Kidney tubule cell (primary cell): ENCODE measurements at regions not wholly inside any gene's neighbourhood (a gene's known extent, or its start where the extent isn't known, plus 50 kb on each side); places are given as distances from the start of the nearest gene placed in this dataset.
"Not testable (repeated sequence)": the region's sequence is repeated elsewhere in the genome, so short reads cannot be mapped to it uniquely, and the experiment has no call there.

ENCODE experiments used
- DNase-seq: peaks from one replicate; pipeline ENCODE4 v3.0.0-alpha.2; 2018; ENCODE audit warnings: low spot score

DNA sequence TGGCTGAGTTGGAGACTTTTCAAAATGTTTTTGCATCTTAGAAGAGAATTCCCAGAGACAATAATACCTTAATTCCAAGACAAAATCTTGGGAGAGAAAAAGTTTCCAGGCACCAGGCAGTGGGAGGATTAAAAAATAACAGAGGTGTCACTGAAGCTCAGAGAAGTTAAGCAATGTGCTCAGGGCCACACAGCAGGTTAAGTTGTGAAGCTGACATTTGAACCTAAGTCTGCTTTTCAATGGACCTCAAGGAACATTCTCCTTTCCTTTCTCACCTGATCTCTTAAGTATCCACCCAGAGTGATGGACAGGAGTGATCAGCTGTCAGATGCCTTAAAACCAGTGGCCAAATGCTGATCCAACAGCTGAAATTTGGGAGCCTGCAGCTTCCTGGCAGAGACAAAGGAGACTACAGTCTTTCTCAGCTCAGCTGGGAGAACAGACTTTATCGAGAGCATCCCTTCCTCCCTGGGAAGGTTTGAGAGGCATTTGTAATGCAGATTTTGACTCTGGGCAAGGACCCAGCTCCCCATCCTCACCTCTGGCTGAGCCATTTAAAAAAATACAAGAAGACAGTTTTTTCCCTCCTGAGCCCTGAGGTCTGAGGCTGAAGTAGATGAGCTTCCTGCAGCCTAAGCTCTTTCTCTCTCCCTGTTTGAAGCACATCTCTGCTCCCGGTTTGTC, 174.9 kb upstream of the RPH3A start:
- no peak for DNase-seq

DNA sequence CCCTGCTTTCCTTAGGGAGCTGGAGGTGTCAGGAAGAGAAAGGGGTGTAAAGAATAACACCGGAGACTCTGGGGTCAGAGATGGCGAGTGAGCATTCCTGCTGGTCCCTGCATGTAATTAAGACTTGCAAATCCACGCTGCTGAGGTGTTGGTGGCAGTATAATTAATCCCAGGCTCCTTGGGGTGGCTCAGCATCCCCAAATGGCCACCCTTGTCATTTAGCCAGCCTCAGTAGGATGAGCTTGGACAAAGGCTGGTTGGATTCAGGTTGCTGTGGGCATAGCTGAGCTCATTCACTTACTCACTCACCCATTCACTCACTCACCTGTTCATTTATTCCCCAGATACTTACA, 174.4 kb upstream of the RPH3A start:
- DNase-seq, result no peak

DNA sequence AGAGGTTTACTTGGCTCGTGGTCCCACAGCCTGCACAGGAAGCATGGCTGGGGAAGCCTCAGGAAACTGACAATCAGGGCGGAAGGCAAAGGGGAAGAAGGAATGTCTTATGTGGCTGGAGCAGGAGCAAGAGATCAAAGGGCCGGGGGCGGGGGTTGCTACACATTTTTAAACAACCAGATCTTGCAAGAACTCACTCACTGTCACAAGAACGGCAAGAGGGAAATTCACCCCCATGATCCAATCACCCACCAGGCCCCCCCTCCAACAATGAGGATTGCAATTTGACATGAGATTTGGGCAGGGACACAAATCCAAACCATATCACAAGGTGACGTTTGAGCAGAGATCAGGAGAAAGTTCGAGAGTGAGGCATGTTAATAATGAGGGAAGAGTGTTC, 163.7 kb upstream of the RPH3A start:
- DNase-seq, result no peak

DNA sequence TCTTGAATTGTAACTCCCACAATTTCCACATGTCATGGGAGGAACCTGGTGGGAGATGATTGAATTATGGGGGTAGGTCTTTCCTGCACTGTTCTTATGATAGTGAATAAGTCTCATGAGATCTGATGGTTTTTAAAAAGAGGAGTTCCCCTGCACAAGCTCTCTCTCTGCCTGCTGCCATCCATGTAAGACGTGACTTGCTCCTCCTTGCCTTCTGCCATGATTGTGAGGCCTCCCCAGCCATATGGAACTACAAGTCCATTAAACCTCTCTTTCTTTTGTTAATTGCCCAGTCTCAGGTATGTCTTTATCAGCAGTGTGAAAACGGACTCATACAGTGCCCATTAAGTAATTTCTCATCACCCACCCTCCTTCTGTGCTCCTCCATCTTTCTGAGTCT, 159.6 kb upstream of the RPH3A start:
- not testable (repeated sequence) for DNase-seq

DNA sequence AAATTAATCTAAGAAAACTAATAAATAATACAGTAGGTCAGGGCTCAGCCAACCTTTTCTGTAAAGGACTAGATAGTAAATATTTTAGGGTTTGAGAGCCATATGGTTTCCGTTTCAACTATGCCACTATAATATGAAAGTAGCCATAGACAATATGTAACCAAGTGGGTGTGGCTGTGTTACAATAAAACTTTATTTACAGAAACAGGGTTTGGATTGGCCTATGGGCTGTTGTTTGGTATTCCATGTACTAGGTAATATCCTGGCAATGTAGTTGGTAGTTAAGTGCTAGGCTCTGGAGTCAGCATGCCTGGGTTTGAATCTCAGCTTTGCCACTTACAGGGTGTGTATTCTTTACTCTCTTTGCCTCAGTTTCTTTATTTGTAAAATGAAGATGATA, 156.5 kb upstream of the RPH3A start:
- DNase-seq, result no peak

DNA sequence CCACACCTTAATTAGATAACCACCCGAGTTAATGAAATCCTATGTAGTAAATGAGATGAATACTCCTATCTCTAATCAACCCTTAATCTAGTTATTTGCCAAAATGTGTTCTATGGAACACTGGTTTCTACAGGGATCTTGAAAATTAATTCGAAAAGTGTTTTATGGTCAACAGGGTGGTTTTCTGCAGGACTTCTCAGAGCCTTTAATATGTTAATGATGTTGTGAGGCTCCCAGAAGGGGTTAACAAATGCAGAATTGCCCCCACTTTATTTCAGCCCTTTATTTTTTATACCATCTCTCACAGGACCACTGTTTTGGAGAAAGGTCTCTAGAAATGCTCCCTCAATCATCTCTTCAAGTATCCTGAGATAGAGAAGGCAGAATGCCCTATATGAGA, 153.1 kb upstream of the RPH3A start:
- DNase-seq, result no peak

DNA sequence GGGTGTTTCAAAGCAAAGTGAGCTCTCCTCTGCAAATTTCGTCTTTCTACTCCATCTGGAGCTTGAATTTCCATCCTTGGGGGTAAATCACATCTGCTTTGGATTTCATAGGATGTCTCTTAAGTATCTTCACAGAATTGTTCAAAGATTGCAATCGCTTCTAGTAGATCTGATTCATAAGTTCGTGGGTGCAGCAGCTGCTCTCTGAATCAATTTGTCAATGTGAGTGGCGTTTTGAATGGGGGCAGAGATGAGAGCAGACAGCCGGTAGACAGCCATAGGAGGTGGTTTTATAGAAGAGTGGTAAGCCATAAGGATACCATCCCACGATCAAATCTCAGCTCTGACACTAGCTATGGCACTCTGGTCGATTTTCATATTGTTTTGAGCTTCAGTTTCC, 146.0 kb upstream of the RPH3A start:
- no peak for DNase-seq

DNA sequence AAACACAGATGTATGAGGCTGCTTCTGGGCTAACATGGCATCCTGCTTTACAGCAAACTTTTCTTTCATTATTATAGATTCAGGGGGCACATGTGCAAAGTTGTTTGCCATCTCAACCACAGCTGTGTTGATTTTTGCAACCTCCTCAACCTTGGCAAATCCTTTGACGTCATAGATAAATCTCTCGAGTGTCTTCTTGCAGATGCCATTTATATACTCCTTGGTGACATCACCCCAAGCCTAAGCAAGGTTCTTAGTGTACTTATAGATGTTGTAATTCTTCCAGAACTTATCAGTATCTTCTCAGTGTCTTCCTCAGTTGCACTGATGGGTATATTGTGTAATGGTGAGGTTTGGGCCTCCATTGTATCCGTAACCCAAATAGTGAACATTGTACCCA, 135.4 kb upstream of the RPH3A start:
- no peak for DNase-seq

DNA sequence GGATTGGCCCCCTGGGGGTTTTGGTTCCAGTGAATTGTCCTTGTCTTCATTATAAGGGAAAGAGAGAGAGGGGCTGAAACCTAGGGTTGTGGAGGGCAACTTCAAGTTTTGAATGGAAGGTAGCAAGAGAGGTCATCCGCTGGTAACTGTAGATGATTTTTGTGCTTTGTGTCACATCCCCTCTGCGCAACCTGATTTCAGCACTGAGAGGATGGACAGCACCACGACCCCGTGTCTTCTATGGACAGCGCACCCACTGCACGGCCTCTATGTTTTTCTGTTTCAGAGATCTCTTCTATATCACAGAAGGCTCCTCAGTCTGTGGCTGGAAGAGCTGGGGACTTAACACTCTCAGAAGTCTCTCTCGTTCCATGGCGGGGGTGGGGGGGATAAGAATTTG, 127.0 kb upstream of the RPH3A start:
- no peak for DNase-seq

DNA sequence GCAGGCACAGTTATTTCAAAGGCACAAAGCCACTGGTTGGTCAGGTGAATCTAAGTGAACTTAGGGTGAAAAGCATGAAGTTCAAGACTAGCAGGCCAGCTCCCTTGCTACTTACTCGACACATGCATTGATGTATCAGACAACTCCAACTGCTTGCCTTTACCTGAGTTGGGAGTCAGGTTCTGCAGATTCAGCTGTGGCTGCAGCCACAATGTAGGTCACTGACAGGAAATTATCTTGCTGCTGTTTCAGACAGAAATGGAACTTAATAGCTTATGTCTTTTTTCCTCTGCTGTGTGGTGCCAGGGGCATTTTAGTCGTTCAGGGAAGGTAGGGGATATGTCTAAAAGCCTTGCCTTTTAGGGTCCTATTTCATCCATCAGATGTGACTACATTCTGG, 125.6 kb upstream of the RPH3A start:
- DNase-seq, result no peak

DNA sequence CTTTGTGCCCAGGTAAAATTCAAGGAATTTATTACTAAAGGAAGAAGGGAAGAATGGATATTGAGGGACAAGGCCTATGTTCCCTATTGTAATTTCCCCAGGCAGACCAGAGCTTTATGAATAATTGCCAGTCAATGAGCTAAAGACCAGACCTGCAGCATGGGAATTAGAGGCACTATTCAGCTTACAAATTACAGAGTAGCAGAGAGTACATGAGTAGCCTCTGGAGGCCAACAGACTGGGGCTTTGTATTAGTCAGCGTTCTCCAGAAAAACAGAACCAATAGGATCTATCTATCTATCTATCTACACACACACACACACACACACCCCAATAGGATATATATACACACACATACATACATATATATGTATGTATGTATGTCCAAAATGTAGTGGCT, 120.0 kb upstream of the RPH3A start:
- DNase-seq, result no peak

DNA sequence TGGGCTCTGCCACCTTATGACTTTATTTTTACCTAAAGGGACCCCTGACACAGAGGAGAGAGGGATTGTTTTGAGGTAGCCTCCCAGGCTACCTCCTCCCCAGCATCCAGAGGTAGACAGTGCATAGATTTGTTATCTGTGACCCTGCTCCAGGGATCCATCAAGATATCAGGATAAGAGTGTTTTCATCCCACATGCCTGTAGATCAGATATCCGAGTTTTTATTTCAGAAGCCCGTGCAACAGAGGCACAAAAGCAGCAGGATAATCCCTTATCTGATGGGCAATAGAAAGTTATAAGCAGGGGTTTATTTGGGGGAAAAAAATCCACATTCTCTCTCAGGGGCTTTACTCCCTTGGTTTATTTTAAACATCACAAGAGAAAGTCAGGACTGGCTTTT, 117.0 kb upstream of the RPH3A start:
- no peak for DNase-seq

DNA sequence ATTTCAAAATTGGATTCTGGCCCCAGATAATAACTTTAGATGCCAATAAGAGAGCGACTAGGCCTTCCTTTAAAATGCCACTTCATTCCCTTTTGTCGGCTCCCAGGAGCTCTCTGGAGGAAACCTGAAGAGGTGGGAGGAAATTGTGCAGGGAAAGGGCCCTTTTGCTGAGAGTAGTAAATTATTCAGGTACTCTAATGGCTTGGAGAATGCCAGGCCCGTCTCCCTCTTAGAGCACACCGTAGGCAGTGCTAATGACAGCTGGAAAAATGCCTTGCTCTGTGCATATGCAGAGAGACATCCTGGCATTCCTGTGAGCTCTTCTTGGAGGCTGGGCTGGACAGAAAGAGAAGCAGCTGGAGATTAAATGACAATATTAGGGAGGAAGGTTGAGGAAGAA, 115.0 kb upstream of the RPH3A start:
- DNase-seq, result no peak

DNA sequence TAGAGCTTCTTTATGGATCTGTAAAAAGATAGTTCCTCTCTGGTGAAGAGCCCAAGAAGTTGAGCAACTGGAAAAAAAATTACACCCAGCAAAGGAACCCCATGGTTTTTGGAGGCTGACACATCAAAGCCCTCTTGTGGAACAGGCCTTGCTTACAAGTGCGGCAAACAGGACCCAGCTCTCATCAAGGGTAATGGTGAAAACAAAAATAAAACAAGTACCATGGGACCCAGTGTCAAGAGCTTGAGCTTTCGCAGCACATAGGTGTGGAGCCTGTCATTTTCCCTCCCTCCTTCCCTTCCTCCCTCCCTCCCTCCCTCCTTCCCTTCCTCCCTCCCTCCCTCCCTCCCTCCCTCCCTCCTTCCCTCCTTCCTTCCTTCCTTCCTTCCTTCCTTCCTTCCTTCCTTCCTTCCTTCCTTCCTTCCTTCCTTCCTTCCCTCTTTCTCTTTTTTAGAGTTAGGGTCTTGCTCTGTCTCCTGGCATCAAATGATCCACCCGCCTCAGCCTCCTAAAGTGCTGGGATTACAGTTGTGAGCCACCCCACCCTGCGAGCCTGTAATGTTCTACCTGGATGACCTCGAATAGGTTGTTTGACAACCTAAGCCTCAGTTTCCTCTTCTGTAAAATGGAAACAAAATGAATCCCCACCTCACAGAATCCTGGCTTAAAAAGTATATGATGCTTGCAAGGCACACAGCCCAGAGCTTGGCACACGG, 114.3 kb upstream of the RPH3A start:
- no peak for DNase-seq

DNA sequence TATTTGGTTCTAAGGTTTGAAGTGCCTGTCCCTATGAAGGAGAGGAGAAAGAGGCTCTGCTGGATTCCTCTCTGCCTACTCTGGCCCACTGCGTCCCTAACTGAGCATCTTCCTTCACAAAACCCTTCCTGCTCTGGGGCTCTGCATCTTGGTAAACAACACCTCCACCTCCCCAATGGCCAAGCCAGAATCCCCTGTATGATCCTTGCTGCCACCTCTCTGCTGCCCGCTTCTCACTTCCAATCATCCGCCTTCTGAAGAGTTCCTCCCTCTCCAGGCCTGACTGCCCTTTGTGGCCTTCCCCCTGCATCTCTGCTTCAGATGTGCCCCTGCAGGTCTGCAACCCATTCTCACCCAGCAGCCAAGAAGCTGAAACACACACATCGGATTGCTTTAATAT, 110.6 kb upstream of the RPH3A start:
- no peak for DNase-seq

DNA sequence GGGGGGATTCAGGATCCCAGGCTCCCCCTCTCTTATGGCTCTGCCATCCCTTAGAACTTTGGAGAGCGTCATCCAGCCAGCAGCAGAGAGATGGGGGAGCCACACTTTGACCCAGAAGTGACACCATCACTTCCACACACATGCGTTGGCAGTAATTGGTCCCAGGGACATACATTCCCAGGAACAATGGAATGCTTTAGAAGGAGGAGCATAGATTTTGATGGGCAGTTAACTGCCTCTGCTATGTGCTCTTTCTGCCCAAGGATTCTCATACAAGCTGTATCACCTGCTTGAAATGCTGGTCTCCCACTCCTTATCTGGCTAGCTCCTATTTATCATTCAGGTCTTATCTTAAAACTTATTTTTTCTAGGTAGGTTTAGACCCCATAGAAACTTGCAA, 109.0 kb upstream of the RPH3A start:
- no peak for DNase-seq

DNA sequence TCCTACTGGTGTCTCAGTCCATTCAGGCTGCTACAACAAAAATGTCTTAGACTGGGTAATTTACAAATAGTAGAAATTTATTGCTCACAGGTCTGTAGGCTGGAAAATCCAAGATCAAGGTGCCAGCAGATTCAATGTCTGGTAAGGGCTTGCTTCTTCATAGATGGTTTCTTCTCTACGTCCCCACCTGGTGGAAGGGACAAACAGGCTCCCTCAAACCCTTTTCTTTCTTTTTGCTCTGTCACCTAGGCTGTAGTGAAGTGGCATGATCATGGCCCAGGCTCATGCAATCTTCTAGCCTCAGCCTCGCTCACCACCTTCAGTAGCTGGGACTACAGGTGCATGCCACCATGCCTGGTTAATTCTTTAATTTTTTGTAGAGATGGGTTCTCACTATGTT, 106.8 kb upstream of the RPH3A start:
- DNase-seq, result no peak

DNA sequence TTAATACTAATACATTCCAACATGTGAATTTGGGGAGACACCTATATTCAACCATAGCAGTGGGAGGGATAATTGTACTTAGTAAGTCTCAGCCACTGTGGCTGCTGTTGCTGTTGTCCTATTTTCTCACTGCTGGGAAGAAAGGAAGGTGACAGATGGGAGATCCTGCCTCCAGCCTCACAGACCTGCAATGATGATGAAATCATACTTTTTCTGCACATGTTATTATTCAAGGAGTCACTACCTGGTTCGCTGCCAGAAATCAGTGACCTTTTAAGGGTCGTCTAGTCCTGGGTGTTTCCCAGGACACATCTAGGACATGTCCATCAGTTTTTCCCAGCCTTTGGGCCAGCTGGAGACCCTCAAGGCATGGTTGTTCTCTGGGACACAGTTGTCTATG, 106.2 kb upstream of the RPH3A start:
- DNase-seq, result no peak

DNA sequence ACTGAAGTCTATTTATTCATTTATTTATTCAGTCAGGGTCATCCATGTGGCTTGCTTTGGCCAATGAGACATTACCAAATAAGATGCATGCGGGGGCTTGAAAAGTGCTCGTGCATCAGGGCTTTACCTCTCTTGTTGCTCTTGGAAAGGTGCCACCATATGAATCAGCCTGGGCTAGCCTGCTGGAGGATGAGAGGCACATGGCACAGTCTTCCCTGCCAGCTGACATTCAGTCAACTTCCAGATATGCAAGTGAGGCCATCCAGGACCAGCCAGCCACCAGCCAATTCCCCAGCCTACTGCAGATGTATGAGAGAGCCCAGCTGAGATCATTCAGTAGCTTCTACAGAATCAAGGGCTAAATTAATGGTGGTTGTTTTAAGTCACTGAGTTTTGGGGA, 105.2 kb upstream of the RPH3A start:
- DNase-seq, result peak; percentile 74

DNA sequence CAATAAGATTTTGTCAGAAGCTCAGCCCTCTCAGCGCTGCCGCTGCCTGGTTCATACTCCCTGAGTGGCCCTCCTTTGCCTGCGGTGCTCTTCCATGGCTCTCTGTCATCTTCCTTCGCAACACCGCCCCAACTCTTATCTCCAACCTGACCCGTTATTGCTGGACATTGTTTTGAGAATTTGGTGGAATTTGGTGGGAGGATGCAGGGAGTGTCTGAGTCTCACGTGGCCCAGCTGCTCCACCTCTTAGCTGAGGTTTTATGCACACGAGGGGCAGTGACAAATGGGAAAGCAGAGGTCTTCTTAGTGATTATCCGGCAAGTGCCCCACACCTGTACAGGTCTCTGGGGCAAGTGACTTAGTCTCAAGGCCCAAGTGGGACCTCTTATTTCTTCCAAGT, 97.5 kb upstream of the RPH3A start:
- DNase-seq, result no peak

DNA sequence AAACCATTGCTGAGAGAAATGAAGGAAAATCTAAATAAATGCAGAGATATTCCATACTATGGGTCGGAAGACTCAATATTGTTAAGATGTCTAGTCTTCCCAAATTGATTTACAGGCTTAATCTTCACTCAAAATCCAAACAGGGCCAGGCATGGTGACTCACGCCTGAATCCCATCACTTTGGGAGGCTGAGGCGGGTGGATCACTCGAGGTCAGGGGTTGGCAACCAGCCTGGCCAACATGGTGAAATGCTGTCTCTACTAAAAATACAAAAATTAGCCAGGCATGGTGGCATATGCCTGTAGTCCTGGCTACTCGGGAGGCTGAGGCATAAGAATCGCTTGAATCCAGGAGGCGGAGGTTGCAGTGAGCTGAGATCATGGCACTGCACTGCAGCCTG, 94.1 kb upstream of the RPH3A start:
- not testable (repeated sequence) for DNase-seq

DNA sequence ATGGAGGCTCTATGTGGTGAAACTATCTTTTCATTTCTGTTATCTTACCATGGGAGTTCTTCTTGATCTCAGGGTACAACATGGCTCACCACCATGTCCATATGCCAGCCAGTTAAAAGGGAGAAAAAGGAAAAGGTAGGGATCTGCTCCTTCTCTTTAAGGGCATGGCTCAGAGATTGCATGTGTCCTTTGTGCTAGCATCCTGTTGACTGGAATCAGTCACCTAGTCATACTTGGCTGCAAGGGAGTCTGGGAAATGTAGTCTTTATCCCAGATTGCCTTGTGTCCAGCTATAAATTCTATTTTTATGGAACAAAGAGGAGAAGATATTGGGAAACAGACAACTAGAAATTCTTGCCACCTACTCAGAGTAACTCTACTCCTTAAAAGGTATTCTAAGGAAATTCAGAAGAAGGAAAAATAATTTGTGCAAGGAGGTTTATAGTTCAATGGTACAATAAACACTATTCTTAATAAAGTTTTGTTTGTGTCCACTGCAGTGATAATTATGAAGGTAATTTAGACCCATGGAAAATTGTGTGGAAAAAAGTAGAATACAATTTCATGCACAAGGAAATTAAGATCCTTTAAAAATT, 86.4 kb upstream of the RPH3A start:
- peak; percentile 9 for DNase-seq

DNA sequence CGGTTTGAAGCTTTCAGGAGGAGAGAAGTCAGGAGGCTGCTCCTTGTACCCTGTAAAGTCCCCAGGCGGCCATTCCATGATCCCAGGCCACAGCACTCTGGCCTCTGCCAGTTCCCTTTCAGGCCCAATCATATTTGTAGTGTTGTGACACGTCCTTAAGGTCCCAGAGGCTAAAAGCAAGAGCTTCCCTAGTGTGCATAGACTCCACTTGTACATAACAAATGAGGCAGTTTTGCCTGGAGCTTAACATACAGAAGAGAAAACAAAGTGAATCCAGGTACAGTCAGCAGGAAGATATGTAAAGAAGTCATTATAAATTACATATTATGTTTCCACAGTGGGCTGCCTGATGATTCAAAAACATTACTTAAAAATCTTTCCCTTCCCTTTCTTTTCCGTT, 81.1 kb upstream of the RPH3A start:
- DNase-seq, result peak; percentile 46

DNA sequence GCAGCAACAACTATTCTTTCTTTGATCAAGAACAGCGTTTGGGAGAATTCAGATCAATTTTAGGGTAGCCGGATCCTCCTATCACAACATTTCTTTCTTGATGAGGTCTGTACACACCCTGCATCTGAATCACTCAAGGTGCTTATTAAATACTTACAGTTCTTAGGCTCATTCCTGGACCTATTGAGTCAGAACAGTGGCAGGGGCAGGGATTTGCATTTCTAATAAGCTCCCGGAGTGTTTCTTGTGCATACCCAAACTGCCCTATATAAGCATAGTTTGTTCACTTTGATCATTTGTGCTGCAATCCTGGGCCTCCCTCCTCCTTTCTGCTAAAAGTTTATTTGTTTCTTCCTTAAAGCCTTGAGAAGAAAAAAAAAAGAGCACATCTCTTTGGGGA, 80.5 kb upstream of the RPH3A start:
- peak; percentile 39 for DNase-seq
